Activated T-cell treated with anti-CD3 and anti-CD28 coated beads for 48 hours (primary cell): ENCODE measurements at regions not wholly inside any gene's neighbourhood (a gene's known extent, or its start where the extent isn't known, plus 50 kb on each side); places are given as distances from the start of the nearest gene placed in this dataset.

Source experiments
- DNase-seq: peaks from one replicate; pipeline ENCODE4 v3.0.0-alpha.2; 2020; ENCODE audit warnings: low read depth

DNA sequence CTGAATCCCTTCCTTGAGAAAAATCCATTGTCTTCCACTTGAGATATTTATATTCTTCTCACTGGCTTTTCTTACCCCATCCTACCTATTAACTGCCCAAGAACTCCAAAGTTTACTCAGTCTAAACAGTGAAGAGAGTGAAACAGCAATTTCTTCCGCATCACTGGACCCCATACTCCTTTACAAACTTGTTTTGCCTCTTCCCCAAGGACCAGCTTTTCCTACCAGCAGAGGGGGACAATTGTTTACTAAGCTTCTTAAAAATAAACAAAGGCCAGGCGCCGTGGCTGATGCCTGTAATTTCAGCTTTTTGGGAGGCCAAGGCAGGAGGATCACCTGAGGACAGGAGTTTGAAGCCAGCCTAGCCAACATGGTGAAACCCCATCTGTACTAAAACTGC is 52.0 kb downstream of the LRATD1 start:
- DNase-seq = no peak

DNA sequence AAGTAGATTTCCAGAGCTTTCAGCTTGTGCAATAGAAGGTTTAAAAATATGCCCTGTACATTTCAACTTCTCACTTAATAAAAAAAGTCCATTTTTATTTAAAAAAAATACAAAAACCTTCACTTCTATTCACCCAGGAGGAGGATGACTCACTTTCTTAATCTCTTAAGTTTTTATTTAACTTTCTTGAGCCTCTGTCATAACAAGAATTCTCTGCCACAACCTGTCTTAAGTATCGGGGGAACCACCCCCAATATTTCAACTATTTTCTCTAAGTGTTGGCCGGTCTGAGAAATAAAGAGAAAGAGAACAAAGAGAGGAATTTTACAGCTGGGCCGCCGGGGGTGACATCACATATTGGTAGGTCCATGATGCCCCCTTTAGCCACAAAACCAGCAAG is 58.4 kb downstream of the LRATD1 start:
- DNase-seq = no peak

DNA sequence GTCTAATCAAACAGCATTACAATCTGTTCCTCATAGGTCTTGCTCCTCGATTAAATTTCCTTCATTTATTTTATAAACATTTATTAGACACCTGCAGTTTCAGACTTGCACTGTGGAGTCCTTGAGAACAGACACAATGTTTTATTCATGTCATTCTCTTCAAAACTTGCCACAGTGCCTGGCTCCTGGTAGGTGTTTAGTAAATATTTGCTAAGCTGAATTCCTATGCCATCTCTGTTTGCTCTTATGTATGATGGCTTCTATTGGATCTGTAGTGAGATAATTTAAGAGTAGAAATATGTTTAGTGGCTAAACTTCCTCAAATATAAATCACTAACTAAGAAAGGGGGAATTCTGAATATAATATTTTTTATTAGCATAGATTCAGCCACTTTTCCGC is 61.4 kb downstream of the LRATD1 start:
- DNase-seq = no peak

DNA sequence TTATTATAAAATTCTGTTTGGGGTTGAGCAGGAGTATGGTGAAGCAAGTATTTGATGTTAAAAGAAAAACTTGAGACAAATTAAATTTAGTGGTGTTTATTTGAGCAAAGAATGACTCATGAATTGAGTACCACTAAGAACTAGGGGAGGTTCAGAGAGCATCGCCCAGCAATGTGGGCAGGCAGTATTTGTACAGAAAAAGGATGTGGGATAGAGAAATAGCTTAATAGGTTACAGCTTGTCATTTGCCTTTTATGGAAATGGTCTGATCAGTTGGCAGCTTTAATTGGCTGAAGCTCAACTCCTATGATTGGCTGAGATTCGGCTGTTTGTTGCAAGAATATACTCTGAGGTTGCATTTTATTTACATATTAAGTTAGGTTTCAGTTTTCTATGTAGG is 68.2 kb downstream of the LRATD1 start:
- no peak for DNase-seq

DNA sequence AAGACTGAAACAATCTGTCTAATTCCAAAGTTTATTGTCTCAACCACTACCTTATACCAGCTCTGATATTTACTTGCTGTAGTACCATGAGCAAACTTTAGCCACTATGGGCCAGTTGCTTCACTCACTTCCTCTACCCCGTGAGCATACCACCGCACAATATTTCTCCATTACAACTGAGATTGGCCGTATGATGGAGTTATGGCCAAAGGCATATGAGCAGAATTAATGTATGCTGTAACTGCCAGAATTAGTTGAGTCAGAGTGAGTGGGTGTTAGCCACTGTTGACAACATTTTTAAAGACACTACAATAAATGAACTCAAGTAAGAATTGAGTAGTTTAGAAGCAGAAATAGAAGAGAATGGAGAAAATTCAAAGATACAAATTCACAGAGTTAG is 69.7 kb downstream of the LRATD1 start:
- no peak for DNase-seq

- no peak for DNase-seq
Observed at GRCh38 chr2:14706201-14706600, 73.7 kb downstream of the LRATD1 start.

GRCh38 chr2:14712111-14712510 is 79.6 kb downstream of the LRATD1 start:
- no peak for DNase-seq

DNA sequence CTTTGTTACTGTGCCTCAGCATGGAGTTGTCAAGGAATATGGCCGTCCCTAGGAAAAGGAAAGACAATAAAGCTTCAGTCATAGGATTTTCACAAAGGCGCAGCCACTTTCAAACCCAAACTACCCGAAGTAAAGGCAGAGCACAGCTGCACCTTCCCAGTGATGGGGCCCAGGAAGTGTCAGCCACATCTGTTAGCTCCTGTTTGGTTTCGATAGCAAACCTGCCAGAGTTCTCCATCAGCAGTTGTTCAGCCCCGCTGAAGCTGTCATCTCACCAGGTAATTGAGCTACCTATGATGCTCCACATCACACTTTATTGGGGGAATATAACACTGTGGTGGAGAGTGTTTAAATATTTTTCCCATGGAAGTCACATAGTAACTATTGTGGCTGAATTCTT is 80.7 kb downstream of the LRATD1 start:
- DNase-seq = no peak

- DNase-seq = no peak
Observed at GRCh38 chr2:14715600-14715999, 83.1 kb downstream of the LRATD1 start.

- DNase-seq = no peak
Observed at GRCh38 chr2:14716319-14716718, 83.8 kb downstream of the LRATD1 start.

- no peak for DNase-seq
Observed at GRCh38 chr2:14717131-14717530, 84.6 kb downstream of the LRATD1 start.

DNA sequence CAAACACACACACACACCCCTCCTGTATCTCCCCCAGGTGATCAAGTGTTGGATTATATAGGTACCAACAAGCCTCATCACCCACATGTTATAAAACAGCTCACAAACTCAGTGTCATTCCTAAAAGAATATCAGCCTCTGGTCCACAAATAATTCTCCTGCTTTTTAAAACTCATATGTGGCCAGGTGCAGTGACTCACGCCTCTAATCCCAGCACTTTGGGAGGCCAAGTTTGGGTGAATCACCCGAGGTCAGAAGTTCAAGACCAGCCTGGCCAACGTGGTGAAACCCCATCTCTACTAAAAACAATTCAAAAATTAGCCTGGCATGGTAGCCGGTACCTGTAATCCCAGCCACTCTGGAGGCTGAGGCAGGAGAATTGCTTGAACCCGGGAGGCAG is 87.8 kb downstream of the LRATD1 start:
- DNase-seq = no peak

- DNase-seq = no peak
Observed at GRCh38 chr2:14720739-14721138, 88.2 kb downstream of the LRATD1 start.

GRCh38 chr2:14722904-14723570 is 90.5 kb downstream of the LRATD1 start:
- DNase-seq = no peak

DNA sequence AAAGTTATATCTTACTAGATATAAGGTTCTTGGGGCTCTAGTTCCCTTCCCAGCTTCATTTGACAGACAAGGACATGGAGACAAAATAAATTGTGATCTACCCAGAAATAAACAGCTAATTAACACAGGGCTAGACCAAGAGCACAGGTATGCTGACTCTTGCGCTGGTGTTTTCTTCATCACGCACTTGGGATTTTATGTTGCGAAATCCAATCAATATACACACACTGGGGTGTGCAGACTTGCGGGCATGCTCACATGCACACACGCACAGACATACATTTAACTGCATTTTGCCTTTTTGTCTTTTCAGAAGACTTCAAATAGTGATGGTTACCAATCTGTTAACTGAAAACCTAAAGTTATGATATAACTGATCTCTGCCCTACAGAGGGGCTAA is 91.2 kb downstream of the LRATD1 start:
- DNase-seq = no peak

GRCh38 chr2:14735696-14736095 is 103.2 kb downstream of the LRATD1 start:
- no peak for DNase-seq

DNA sequence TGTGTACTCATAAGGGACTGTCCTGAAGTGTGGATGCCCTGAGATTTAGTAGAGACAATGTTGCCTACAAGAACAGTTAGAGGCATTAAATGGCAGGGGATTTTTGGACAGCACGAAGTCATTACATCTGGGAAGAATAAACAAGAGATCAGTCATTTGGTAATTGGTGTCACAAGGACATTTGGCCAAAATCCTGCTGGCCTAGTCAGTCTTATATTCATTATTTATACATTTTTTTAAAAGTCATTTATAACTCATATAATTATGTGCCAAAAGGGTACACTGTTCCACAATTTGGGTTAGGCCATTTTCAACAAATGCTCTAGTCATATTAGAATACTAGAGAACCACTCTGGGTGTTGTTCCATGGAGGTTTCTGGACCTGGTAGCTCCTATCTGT is 104.7 kb downstream of the LRATD1 start:
- no peak for DNase-seq

GRCh38 chr2:14743861-14744260 is 111.3 kb downstream of the LRATD1 start:
- no peak for DNase-seq

DNA sequence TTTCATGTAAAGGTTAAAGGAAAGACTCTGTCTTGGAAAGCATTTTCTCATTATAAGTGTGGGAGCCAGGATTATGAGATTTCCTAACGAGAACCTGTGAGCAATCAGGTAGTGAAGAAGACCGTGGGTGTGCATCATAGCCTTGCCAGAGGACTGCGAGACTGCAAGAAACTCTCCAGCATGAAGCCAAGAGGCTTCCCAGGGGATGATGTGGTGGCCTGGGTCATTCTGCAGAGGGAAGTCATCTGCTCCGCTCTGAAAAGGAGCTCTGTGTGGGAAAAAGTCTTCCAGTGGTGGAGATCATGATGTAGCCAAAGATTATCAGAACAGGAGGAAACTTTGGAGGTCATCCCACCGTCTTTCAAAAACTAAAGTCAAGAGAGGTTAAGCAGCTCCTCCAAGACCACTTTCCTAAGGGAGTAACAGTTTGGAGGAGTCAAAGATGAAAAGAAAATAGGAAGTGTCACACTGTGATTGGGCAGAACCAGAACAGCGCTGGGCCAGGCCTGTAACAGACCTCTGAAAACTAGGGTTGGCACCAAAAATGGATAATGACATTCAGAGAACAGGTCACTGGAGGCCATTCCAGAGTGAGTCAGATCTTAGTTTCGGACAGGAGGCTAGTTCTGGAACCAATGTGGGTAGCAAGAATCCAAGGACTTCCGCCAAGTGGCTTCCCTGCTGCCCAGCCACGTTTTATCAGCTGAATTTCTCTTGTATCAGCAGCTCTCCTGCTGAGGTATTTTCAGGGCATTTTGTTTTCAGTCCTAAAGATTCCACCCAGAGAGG is 113.0 kb downstream of the LRATD1 start:
- no peak for DNase-seq

GRCh38 chr2:14746133-14746532 is 113.6 kb downstream of the LRATD1 start:
- DNase-seq = no peak

GRCh38 chr2:14747447-14747846 is 114.9 kb downstream of the LRATD1 start:
- no peak for DNase-seq

- no peak for DNase-seq
Observed at GRCh38 chr2:14749884-14750283, 117.4 kb downstream of the LRATD1 start.

GRCh38 chr2:14750433-14750832 is 117.9 kb downstream of the LRATD1 start:
- DNase-seq = no peak

GRCh38 chr2:14751581-14751980 is 119.1 kb downstream of the LRATD1 start:
- no peak for DNase-seq
